HepG2 (cell line): ENCODE measurements at regions not wholly inside any gene's neighbourhood (a gene's known extent, or its start where the extent isn't known, plus 50 kb on each side); places are given as distances from the start of the nearest gene placed in this dataset.

Experiments used
- CEBPB ChIP-seq: IDR thresholded peaks from 2 replicates; pipeline ENCODE4 v1.6.1; 2011; ENCODE audit warnings: low read depth, low read length, improper control_type of control experiment, borderline replicate concordance
- E2F5 ChIP-seq: sonication (generic); formaldehyde crosslinking; conservative IDR thresholded peaks from 2 replicates; pipeline ENCODE4 v1.4.0; 2020; ENCODE audit warnings: missing genetic modification reagents
- GPN1 ChIP-seq: sonication (generic); formaldehyde crosslinking; IDR thresholded peaks from 2 replicates; pipeline ENCODE4 v1.5.1; 2020; ENCODE audit warnings: missing genetic modification reagents, borderline replicate concordance
- HMG20A ChIP-seq: IDR thresholded peaks from 2 replicates; pipeline ENCODE4 v1.6.1; 2016; ENCODE audit warnings: borderline replicate concordance
- HNRNPL ChIP-seq: fragments of 200-400 bp; formaldehyde crosslinking; IDR thresholded peaks from 2 replicates; pipeline ENCODE4 v1.6.1; 2017; ENCODE audit warnings: mild to moderate bottlenecking, low read depth, low read length
- KAT2B ChIP-seq: fragments of 150-350 bp; IDR thresholded peaks from 2 replicates; pipeline ENCODE4 v1.6.1; 2014; ENCODE audit warnings: low read depth, low read length, borderline replicate concordance
- MATR3 ChIP-seq: sonication (generic); formaldehyde crosslinking; IDR thresholded peaks from 2 replicates; pipeline ENCODE4 v1.4.0; 2020; ENCODE audit warnings: missing genetic modification reagents
- MEF2D ChIP-seq: sonication (generic); formaldehyde crosslinking; IDR thresholded peaks from 2 replicates; pipeline ENCODE4 v1.5.1; 2020; ENCODE audit warnings: mild to moderate bottlenecking, missing genetic modification reagents
- NFIB ChIP-seq: sonication (generic); formaldehyde crosslinking; IDR thresholded peaks from 2 replicates; pipeline ENCODE4 v1.9.0; 2021; ENCODE audit warnings: missing genetic modification reagents, mild to moderate bottlenecking, borderline replicate concordance
- NR3C1 ChIP-seq: sonication (generic); formaldehyde crosslinking; IDR thresholded peaks from 2 replicates; pipeline ENCODE4 v1.4.0; 2020; ENCODE audit warnings: missing genetic modification reagents
- PHF5A ChIP-seq: IDR thresholded peaks from one replicate; pipeline ENCODE4 v1.6.1; 2018; ENCODE audit warnings: low read depth, missing genetic modification reagents; ENCODE audit not compliant: unreplicated experiment
- RBM39 ChIP-seq: fragments of 200-400 bp; formaldehyde crosslinking; IDR thresholded peaks from one replicate; pipeline ENCODE4 v1.6.1; 2018; ENCODE audit warnings: antibody characterized with exemption, mild to moderate bottlenecking, low read depth, low read length; ENCODE audit not compliant: poor library complexity, severe bottlenecking
- SIX1 ChIP-seq: sonication (generic); formaldehyde crosslinking; IDR thresholded peaks from 2 replicates; pipeline ENCODE4 v1.4.0; 2020; ENCODE audit warnings: missing genetic modification reagents, borderline replicate concordance
- SMYD3 ChIP-seq: sonication (generic); formaldehyde crosslinking; IDR thresholded peaks from 2 replicates; pipeline ENCODE4 v1.8.1; 2023; ENCODE audit warnings: mild to moderate bottlenecking, missing genetic modification reagents
- SP2 ChIP-seq: sonication (generic); formaldehyde crosslinking; IDR thresholded peaks from 2 replicates; pipeline ENCODE4 v1.5.1; 2020; ENCODE audit warnings: mild to moderate bottlenecking, missing genetic modification reagents
- SRF ChIP-seq: IDR thresholded peaks from 2 replicates; pipeline ENCODE4 v1.6.1; 2011; ENCODE audit warnings: mild to moderate bottlenecking, low read depth, low read length, moderate library complexity
- SUZ12 ChIP-seq: fragments of 150-350 bp; IDR thresholded peaks from 2 replicates; pipeline ENCODE4 v1.6.1; 2014; ENCODE audit warnings: low read depth, low read length
- THYN1 ChIP-seq: sonication (generic); formaldehyde crosslinking; IDR thresholded peaks from 2 replicates; pipeline ENCODE4 v1.8.1; 2023; ENCODE audit warnings: low read depth, mild to moderate bottlenecking, moderate library complexity, missing genetic modification reagents, borderline replicate concordance
- YEATS2 ChIP-seq: sonication (generic); formaldehyde crosslinking; IDR thresholded peaks from 2 replicates; pipeline ENCODE4 v1.4.0; 2020; ENCODE audit warnings: missing genetic modification reagents, borderline replicate concordance
- ZBTB3 ChIP-seq: sonication (generic); formaldehyde crosslinking; IDR thresholded peaks from 2 replicates; pipeline ENCODE4 v1.4.0; 2020; ENCODE audit warnings: low read depth, mild to moderate bottlenecking, moderate library complexity, missing genetic modification reagents, borderline replicate concordance
- ZNF256 ChIP-seq: sonication (generic); formaldehyde crosslinking; conservative IDR thresholded peaks from 2 replicates; pipeline ENCODE4 v1.4.0; 2020; ENCODE audit warnings: missing genetic modification reagents
- ZNF30 ChIP-seq: sonication (generic); formaldehyde crosslinking; IDR thresholded peaks from 2 replicates; pipeline ENCODE4 v1.5.0; 2020; ENCODE audit warnings: mild to moderate bottlenecking, missing genetic modification reagents
- ZNF644 ChIP-seq: IDR thresholded peaks from 2 replicates; pipeline ENCODE4 v1.6.1; 2016; ENCODE audit warnings: low read depth
- ZNF790 ChIP-seq: sonication (generic); formaldehyde crosslinking; IDR thresholded peaks from 2 replicates; pipeline ENCODE4 v1.8.0; 2022; ENCODE audit warnings: missing genetic modification reagents, mild to moderate bottlenecking, borderline replicate concordance
- ZNF83 ChIP-seq: sonication (generic); formaldehyde crosslinking; IDR thresholded peaks from 2 replicates; pipeline ENCODE4 v1.4.0; 2020; ENCODE audit warnings: missing genetic modification reagents, mild to moderate bottlenecking, borderline replicate concordance
- TF ChIP-seq, protein P1 (sequence below): sonication (generic); formaldehyde crosslinking; IDR thresholded peaks from 2 replicates; pipeline ENCODE4 v1.4.0; 2020; ENCODE audit warnings: missing genetic modification reagents
- TF ChIP-seq, protein P2 (sequence below): sonication (generic); formaldehyde crosslinking; IDR thresholded peaks from 2 replicates; pipeline ENCODE4 v1.5.0; 2020; ENCODE audit warnings: mild to moderate bottlenecking, missing genetic modification reagents

DNA sequence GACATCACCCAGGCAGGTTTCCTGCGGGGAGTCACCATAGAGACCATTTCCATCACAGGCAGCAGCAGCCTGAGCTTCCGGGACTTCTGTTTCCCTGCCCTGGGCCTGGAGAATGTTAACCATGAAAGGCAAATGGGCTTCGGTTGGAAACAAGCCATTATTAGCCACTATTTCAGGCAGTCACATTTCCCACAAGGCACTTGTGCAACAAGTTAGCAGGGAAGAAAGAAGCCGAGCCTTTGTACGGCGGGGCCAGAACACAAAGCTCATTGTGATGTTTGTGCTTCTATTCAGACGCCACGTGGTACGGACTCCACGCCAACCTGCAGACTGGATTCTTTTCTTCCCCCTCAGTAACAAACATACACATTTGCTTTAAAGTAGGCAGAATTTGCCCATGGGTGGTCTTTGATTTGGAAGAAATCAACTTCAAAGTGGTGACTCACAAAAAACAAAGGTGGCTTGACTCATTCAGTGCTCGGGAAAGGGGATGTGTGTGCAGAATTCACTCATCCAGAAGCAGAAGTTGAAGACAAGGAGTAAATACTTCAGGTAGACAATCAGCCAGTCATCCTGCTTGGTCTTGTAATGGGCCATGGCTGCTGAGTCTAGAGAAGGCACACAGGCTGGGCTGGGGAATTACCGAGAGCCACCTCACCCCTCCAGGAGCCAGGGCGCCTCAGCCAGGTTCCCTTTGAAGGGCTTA lies 154.2 kb upstream of the PRMT8 start (continued):
- TF ChIP-seq, protein P1, sequence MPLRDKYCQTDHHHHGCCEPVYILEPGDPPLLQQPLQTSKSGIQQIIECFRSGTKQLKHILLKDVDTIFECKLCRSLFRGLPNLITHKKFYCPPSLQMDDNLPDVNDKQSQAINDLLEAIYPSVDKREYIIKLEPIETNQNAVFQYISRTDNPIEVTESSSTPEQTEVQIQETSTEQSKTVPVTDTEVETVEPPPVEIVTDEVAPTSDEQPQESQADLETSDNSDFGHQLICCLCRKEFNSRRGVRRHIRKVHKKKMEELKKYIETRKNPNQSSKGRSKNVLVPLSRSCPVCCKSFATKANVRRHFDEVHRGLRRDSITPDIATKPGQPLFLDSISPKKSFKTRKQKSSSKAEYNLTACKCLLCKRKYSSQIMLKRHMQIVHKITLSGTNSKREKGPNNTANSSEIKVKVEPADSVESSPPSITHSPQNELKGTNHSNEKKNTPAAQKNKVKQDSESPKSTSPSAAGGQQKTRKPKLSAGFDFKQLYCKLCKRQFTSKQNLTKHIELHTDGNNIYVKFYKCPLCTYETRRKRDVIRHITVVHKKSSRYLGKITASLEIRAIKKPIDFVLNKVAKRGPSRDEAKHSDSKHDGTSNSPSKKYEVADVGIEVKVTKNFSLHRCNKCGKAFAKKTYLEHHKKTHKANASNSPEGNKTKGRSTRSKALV, result no peak
- TF ChIP-seq SRF, result no peak
- TF ChIP-seq MEF2D (CRISPR knock-in tag), result no peak
- no peak for TF ChIP-seq ZBTB3 (CRISPR knock-in tag)
- TF ChIP-seq HNRNPL, result no peak
- no peak for TF ChIP-seq ZNF256 (CRISPR knock-in tag)
- TF ChIP-seq MATR3 (CRISPR knock-in tag), result no peak
- no peak for TF ChIP-seq E2F5 (CRISPR knock-in tag)
- 0 out of 2 replicates have a peak, but pooled peaks have one; percentile 7 for TF ChIP-seq ZNF644
- no peak for TF ChIP-seq ZNF790 (CRISPR knock-in tag)
- no peak for TF ChIP-seq SP2 (CRISPR knock-in tag)
- TF ChIP-seq KAT2B, result no peak
- peak; percentile 61; the same call in 1 of the 2 replicates for TF ChIP-seq CEBPB
- TF ChIP-seq, protein P2, sequence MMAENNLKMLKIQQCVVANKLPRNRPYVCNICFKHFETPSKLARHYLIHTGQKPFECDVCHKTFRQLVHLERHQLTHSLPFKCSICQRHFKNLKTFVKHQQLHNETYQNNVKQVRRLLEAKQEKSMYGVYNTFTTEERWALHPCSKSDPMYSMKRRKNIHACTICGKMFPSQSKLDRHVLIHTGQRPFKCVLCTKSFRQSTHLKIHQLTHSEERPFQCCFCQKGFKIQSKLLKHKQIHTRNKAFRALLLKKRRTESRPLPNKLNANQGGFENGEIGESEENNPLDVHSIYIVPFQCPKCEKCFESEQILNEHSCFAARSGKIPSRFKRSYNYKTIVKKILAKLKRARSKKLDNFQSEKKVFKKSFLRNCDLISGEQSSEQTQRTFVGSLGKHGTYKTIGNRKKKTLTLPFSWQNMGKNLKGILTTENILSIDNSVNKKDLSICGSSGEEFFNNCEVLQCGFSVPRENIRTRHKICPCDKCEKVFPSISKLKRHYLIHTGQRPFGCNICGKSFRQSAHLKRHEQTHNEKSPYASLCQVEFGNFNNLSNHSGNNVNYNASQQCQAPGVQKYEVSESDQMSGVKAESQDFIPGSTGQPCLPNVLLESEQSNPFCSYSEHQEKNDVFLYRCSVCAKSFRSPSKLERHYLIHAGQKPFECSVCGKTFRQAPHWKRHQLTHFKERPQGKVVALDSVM (CRISPR knock-in tag), result no peak
- no peak for TF ChIP-seq YEATS2 (CRISPR knock-in tag)
- TF ChIP-seq NFIB (CRISPR knock-in tag), result no peak
- no peak for TF ChIP-seq SIX1
- TF ChIP-seq PHF5A (CRISPR knock-in tag), result no peak
- no peak for TF ChIP-seq RBM39
- TF ChIP-seq ZNF30 (CRISPR knock-in tag), result no peak
- no peak for TF ChIP-seq THYN1 (CRISPR knock-in tag)
- no peak for TF ChIP-seq NR3C1 (CRISPR knock-in tag)
- TF ChIP-seq SUZ12, result no peak
- no peak for TF ChIP-seq ZNF83 (CRISPR knock-in tag)
- TF ChIP-seq HMG20A, result 0 out of 2 replicates have a peak, but pooled peaks have one; percentile 34
- no peak for TF ChIP-seq GPN1 (CRISPR knock-in tag)
- TF ChIP-seq SMYD3 (CRISPR knock-in tag), result no peak
